HepG2 (cell line): ENCODE measurements at regions not wholly inside any gene's neighbourhood (a gene's known extent, or its start where the extent isn't known, plus 50 kb on each side); places are given as distances from the start of the nearest gene placed in this dataset.

Experiments
- ADNP ChIP-seq: sonication (generic); formaldehyde crosslinking; IDR thresholded peaks from 2 replicates; pipeline ENCODE4 v1.4.0; 2020; ENCODE audit warnings: missing genetic modification reagents
- ETV6 ChIP-seq: sonication (generic); formaldehyde crosslinking; conservative IDR thresholded peaks from 2 replicates; pipeline ENCODE4 v1.4.0; 2020; ENCODE audit warnings: missing genetic modification reagents
- HNF1B ChIP-seq: sonication (generic); formaldehyde crosslinking; IDR thresholded peaks from 2 replicates; pipeline ENCODE4 v1.5.1; 2020; ENCODE audit warnings: mild to moderate bottlenecking, moderate library complexity, missing genetic modification reagents
- KLF15 ChIP-seq: sonication (generic); formaldehyde crosslinking; IDR thresholded peaks from 2 replicates; pipeline ENCODE4 v1.8.1; 2023; ENCODE audit warnings: borderline replicate concordance, mild to moderate bottlenecking, inconsistent platforms, missing genetic modification reagents, mixed read lengths
- KMT2B ChIP-seq: IDR thresholded peaks from 2 replicates; pipeline ENCODE4 v1.6.1; 2016; ENCODE audit warnings: missing genetic modification reagents, missing compliant biosample characterization
- MAZ ChIP-seq, 2 experiments: sonication (generic) in 1 of 2; formaldehyde crosslinking in 1 of 2; IDR thresholded peaks; 2 replicates each; pipeline versions ENCODE4 v1.5.0 to v1.6.1; 2012 to 2020; ENCODE audit warnings: low read depth in 2 of 2, mild to moderate bottlenecking in 2 of 2, borderline replicate concordance in 1 of 2, improper control_type of control experiment in 1 of 2, low read length in 1 of 2, missing genetic modification reagents in 1 of 2, moderate library complexity in 1 of 2
- MBNL3 ChIP-seq: fragments of 250-450 bp; sonication (Bioruptor Pico); conservative IDR thresholded peaks from 2 replicates; pipeline ENCODE4 v1.8.0; 2022; ENCODE audit warnings: mild to moderate bottlenecking, inconsistent platforms
- NCOA1 ChIP-seq: sonication (generic); formaldehyde crosslinking; IDR thresholded peaks from 2 replicates; pipeline ENCODE4 v1.9.0; 2021; ENCODE audit warnings: missing genetic modification reagents
- POLR2AphosphoS2 ChIP-seq: IDR thresholded peaks from 2 replicates; pipeline ENCODE4 v1.6.1; 2011; ENCODE audit warnings: low read depth, low read length, improper control_type of control experiment
- PRDM4 ChIP-seq: sonication (generic); formaldehyde crosslinking; IDR thresholded peaks from 2 replicates; pipeline ENCODE4 v1.9.0; 2021; ENCODE audit warnings: missing genetic modification reagents, borderline replicate concordance
- REXO4 ChIP-seq: sonication (generic); formaldehyde crosslinking; IDR thresholded peaks from 2 replicates; pipeline ENCODE4 v1.8.0; 2022; ENCODE audit warnings: missing genetic modification reagents, mild to moderate bottlenecking, borderline replicate concordance
- SMAD3 ChIP-seq: sonication (generic); formaldehyde crosslinking; IDR thresholded peaks from 2 replicates; pipeline ENCODE4 v1.4.0; 2020; ENCODE audit warnings: missing genetic modification reagents
- SMARCE1 ChIP-seq: fragments of 450-650 bp; IDR thresholded peaks from 2 replicates; pipeline ENCODE4 v1.6.1; 2017; ENCODE audit warnings: borderline replicate concordance
- TOPORS ChIP-seq: sonication (generic); formaldehyde crosslinking; IDR thresholded peaks from 2 replicates; pipeline ENCODE4 v1.8.0; 2023; ENCODE audit warnings: mild to moderate bottlenecking, missing genetic modification reagents
- ZBTB42 ChIP-seq: sonication (generic); formaldehyde crosslinking; IDR thresholded peaks from 2 replicates; pipeline ENCODE4 v1.5.0; 2020; ENCODE audit warnings: mild to moderate bottlenecking, missing genetic modification reagents
- ZEB1 ChIP-seq: IDR thresholded peaks from 2 replicates; pipeline ENCODE4 v1.6.1; 2012; ENCODE audit warnings: mild to moderate bottlenecking, low read depth, inconsistent platforms; ENCODE audit not compliant: insufficient replicate concordance
- ZNF274 ChIP-seq: sonication (generic); formaldehyde crosslinking; IDR thresholded peaks from 2 replicates; pipeline ENCODE4 v1.5.1; 2020; ENCODE audit warnings: mild to moderate bottlenecking, missing genetic modification reagents
- ZNF329 ChIP-seq: sonication (generic); formaldehyde crosslinking; IDR thresholded peaks from 2 replicates; pipeline ENCODE4 v1.9.0; 2021; ENCODE audit warnings: low read depth, mild to moderate bottlenecking, missing genetic modification reagents
- ZNF367 ChIP-seq: sonication (generic); formaldehyde crosslinking; IDR thresholded peaks from 2 replicates; pipeline ENCODE4 v1.4.0; 2020; ENCODE audit warnings: missing genetic modification reagents, borderline replicate concordance
- ZNF460 ChIP-seq: sonication (generic); formaldehyde crosslinking; IDR thresholded peaks from 2 replicates; pipeline ENCODE4 v1.5.1; 2020; ENCODE audit warnings: missing genetic modification reagents, mild to moderate bottlenecking, borderline replicate concordance
- ZNF672 ChIP-seq: sonication (generic); formaldehyde crosslinking; IDR thresholded peaks from 2 replicates; pipeline ENCODE4 v1.8.1; 2022; ENCODE audit warnings: missing genetic modification reagents
- ZNF773 ChIP-seq: sonication (generic); formaldehyde crosslinking; IDR thresholded peaks from 2 replicates; pipeline ENCODE4 v1.4.0; 2020; ENCODE audit warnings: missing genetic modification reagents, borderline replicate concordance
- ZNF780A ChIP-seq: sonication (generic); formaldehyde crosslinking; IDR thresholded peaks from 2 replicates; pipeline ENCODE4 v1.8.0; 2022; ENCODE audit warnings: mild to moderate bottlenecking, missing genetic modification reagents, moderate library complexity
- ZNF790 ChIP-seq: sonication (generic); formaldehyde crosslinking; IDR thresholded peaks from 2 replicates; pipeline ENCODE4 v1.8.0; 2022; ENCODE audit warnings: missing genetic modification reagents, mild to moderate bottlenecking, borderline replicate concordance
- ZSCAN21 ChIP-seq: sonication (generic); formaldehyde crosslinking; IDR thresholded peaks from 2 replicates; pipeline ENCODE4 v1.8.0; 2022; ENCODE audit warnings: mild to moderate bottlenecking, missing genetic modification reagents, moderate library complexity, borderline replicate concordance
- ZSCAN9 ChIP-seq: IDR thresholded peaks from 2 replicates; pipeline ENCODE4 v1.6.1; 2016; ENCODE audit warnings: borderline replicate concordance
- TF ChIP-seq, protein P1 (sequence below): sonication (generic); formaldehyde crosslinking; IDR thresholded peaks from 2 replicates; pipeline ENCODE4 v1.4.0; 2020; ENCODE audit warnings: missing genetic modification reagents; ENCODE audit errors: not compliant biosample characterization

GRCh38 chr3:65291448-65292125, 603.8 kb upstream of the ADAMTS9 start (continued):
- TF ChIP-seq ZNF367 (CRISPR knock-in tag) = no peak
- no peak for TF ChIP-seq KLF15 (CRISPR knock-in tag)
- TF ChIP-seq PRDM4 = no peak
- TF ChIP-seq NCOA1 (CRISPR knock-in tag) = no peak
- TF ChIP-seq ZNF274 (CRISPR knock-in tag) = no peak
- no peak for TF ChIP-seq ZNF329 (CRISPR knock-in tag)
- no peak for TF ChIP-seq SMARCE1
- no peak for TF ChIP-seq ETV6
- TF ChIP-seq ZNF460 (CRISPR knock-in tag) = no peak
- no peak for TF ChIP-seq MBNL3 (CRISPR knock-in tag)
- peak; percentile 53; the same call in 1 of the 2 replicates for TF ChIP-seq ZSCAN9 (CRISPR knock-in tag)
- no peak for TF ChIP-seq HNF1B (CRISPR knock-in tag)
- TF ChIP-seq TOPORS = no peak
- no peak for TF ChIP-seq ZNF780A (CRISPR knock-in tag)
- no peak for TF ChIP-seq ZSCAN21 (CRISPR knock-in tag)
- TF ChIP-seq ADNP (CRISPR knock-in tag) = no peak
- TF ChIP-seq ZBTB42 (CRISPR knock-in tag) = no peak
- TF ChIP-seq ZNF672 = no peak
- TF ChIP-seq ZNF790 (CRISPR knock-in tag) = no peak
- no peak for TF ChIP-seq POLR2AphosphoS2
- no peak for TF ChIP-seq ZEB1
- no peak for TF ChIP-seq MAZ (IDR thresholded peaks at IDR 0.05; ENCODE audit: borderline replicate concordance, low read depth, low read length)
- TF ChIP-seq MAZ (CRISPR knock-in tag; IDR thresholded peaks at IDR 0.05; ENCODE audit: low read depth) = 0 out of 2 replicates have a peak, but pooled peaks have one; percentile 24
- TF ChIP-seq ZNF773 = no peak
- TF ChIP-seq, protein P1, sequence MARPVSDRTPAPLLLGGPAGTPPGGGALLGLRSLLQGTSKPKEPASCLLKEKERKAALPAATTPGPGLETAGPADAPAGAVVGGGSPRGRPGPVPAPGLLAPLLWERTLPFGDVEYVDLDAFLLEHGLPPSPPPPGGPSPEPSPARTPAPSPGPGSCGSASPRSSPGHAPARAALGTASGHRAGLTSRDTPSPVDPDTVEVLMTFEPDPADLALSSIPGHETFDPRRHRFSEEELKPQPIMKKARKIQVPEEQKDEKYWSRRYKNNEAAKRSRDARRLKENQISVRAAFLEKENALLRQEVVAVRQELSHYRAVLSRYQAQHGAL (CRISPR knock-in tag) = no peak
- TF ChIP-seq REXO4 (CRISPR knock-in tag) = no peak
- 0 out of 2 replicates have a peak, but pooled peaks have one; percentile 37 for TF ChIP-seq SMAD3
- no peak for TF ChIP-seq KMT2B (CRISPR knock-in tag)
